ENCODE measurements at regions not wholly inside any gene's neighbourhood (a gene's known extent, or its start where the extent isn't known, plus 50 kb on each side); places are given as distances from the start of the nearest gene placed in this dataset.

- H3K79me2 ChIP-seq (ENCODE audit: insufficient read depth, low read length), result no peaks in the 10 kb centered on the region
- no peak overlapping the region for H3K4me2 ChIP-seq (ENCODE audit: low read depth, low read length, poor library complexity, severe bottlenecking)
- H3K36me3 ChIP-seq (ENCODE audit: insufficient read depth, low read length), result no peaks in the 10 kb centered on the region
- no peaks in the 10 kb centered on the region for H4K20me1 ChIP-seq (ENCODE audit: insufficient read depth, low read length, poor library complexity, severe bottlenecking)
- H3K27me3 ChIP-seq (ENCODE audit: insufficient read depth, low read length, poor library complexity, severe bottlenecking), result no peaks in the 10 kb centered on the region
- no peak overlapping the region for H3K4me3 ChIP-seq (ENCODE audit: low read length, poor library complexity, severe bottlenecking)
- H3K9me3 ChIP-seq (ENCODE audit: insufficient read depth, low read depth, low read length), result no peaks in the 10 kb centered on the region
- no peaks in the 10 kb centered on the region for H3F3A ChIP-seq (ENCODE audit: low read depth)
- H3K9me2 ChIP-seq (replicated peaks; ENCODE audit: low read depth, low read length), result no peaks in the 10 kb centered on the region
- H2AFZ ChIP-seq (ENCODE audit: low read length), result no peak overlapping the region
- H3K4me1 ChIP-seq (ENCODE audit: insufficient read depth, low read length, poor library complexity, severe bottlenecking), result no peaks in the 10 kb centered on the region
- no peak overlapping the region for H3K9ac ChIP-seq (ENCODE audit: low read depth, low read length, poor library complexity, severe bottlenecking)
- no peak for TF ChIP-seq EZH2phosphoT487 (IDR thresholded peaks at IDR 0.05; ENCODE audit: borderline replicate concordance)
- no peak for TF ChIP-seq CTCF (conservative IDR thresholded peaks at IDR 0.05; ENCODE audit: low read length)
Measured at GRCh38 chr2:56807861-56808260, 624.1 kb downstream of the CCDC85A start.

- Histone ChIP-seq H4K20me1 (ENCODE audit: insufficient read depth, low read length, poor library complexity, severe bottlenecking) (no peaks in the 10 kb centered on the region), H3K9me3 (ENCODE audit: insufficient read depth, low read depth, low read length) (no peaks in the 10 kb centered on the region), H2AFZ (ENCODE audit: low read length) (no peak overlapping the region), H3F3A (ENCODE audit: low read depth) (no peaks in the 10 kb centered on the region), H3K79me2 (ENCODE audit: insufficient read depth, low read length) (no peaks in the 10 kb centered on the region), H3K9me2 (replicated peaks; ENCODE audit: low read depth, low read length) (no peaks in the 10 kb centered on the region), H3K4me3 (ENCODE audit: low read length, poor library complexity, severe bottlenecking) (no peak overlapping the region), H3K27me3 (ENCODE audit: insufficient read depth, low read length, poor library complexity, severe bottlenecking) (no peaks in the 10 kb centered on the region), H3K4me1 (ENCODE audit: insufficient read depth, low read length, poor library complexity, severe bottlenecking) (no peaks in the 10 kb centered on the region), H3K4me2 (ENCODE audit: low read depth, low read length, poor library complexity, severe bottlenecking) (no peak overlapping the region), H3K9ac (ENCODE audit: low read depth, low read length, poor library complexity, severe bottlenecking) (no peak overlapping the region), H3K36me3 (ENCODE audit: insufficient read depth, low read length) (no peaks in the 10 kb centered on the region)
- no peak for TF ChIP-seq EZH2phosphoT487 (IDR thresholded peaks at IDR 0.05; ENCODE audit: borderline replicate concordance)
- TF ChIP-seq CTCF (conservative IDR thresholded peaks at IDR 0.05; ENCODE audit: low read length), result no peak
Measured at GRCh38 chr2:56811401-56811800, 627.6 kb downstream of the CCDC85A start.

- H3K79me2 ChIP-seq (ENCODE audit: insufficient read depth, low read length), result no peaks in the 10 kb centered on the region
- no peaks in the 10 kb centered on the region for H3K36me3 ChIP-seq (ENCODE audit: insufficient read depth, low read length)
- H3K9me3 ChIP-seq (ENCODE audit: insufficient read depth, low read depth, low read length), result no peaks in the 10 kb centered on the region
- no peaks in the 10 kb centered on the region for H4K20me1 ChIP-seq (ENCODE audit: insufficient read depth, low read length, poor library complexity, severe bottlenecking)
- no peaks in the 10 kb centered on the region for H3K27me3 ChIP-seq (ENCODE audit: insufficient read depth, low read length, poor library complexity, severe bottlenecking)
- no peak overlapping the region for H2AFZ ChIP-seq (ENCODE audit: low read length)
- TF ChIP-seq CTCF (conservative IDR thresholded peaks at IDR 0.05; ENCODE audit: low read length) (no peak), EZH2phosphoT487 (IDR thresholded peaks at IDR 0.05; ENCODE audit: borderline replicate concordance) (no peak)
- no peak overlapping the region for H3K4me3 ChIP-seq (ENCODE audit: low read length, poor library complexity, severe bottlenecking)
- no peak overlapping the region for H3K9ac ChIP-seq (ENCODE audit: low read depth, low read length, poor library complexity, severe bottlenecking)
- H3K4me2 ChIP-seq (ENCODE audit: low read depth, low read length, poor library complexity, severe bottlenecking), result no peak overlapping the region
- H3K9me2 ChIP-seq (replicated peaks; ENCODE audit: low read depth, low read length), result no peaks in the 10 kb centered on the region
- no peaks in the 10 kb centered on the region for H3K4me1 ChIP-seq (ENCODE audit: insufficient read depth, low read length, poor library complexity, severe bottlenecking)
- no peaks in the 10 kb centered on the region for H3F3A ChIP-seq (ENCODE audit: low read depth)
Measured at GRCh38 chr2:56812432-56812831, 628.6 kb downstream of the CCDC85A start.
